Muscle of back (tissue), 3 donors: ENCODE measurements at regions not wholly inside any gene's neighbourhood (a gene's known extent, or its start where the extent isn't known, plus 50 kb on each side); places are given as distances from the start of the nearest gene placed in this dataset.

Source experiments
- DNase-seq, 3 donors: peaks; one replicate each; pipeline versions ENCODE4 v3.0.0 to v3.0.0-alpha.2; 2013

GRCh38 chr18:24878289-24878688, 417.9 kb downstream of the HRH4 start:
- peak; percentile 53 to 84 (median 77) for DNase-seq

GRCh38 chr18:24885276-24885675, 424.8 kb downstream of the HRH4 start:
- DNase-seq, result no peak

- DNase-seq, result no peak
These were observed 434.4 kb downstream of the HRH4 start for GRCh38 chr18:24894880-24895279.

- DNase-seq, result no peak
These were observed 437.0 kb downstream of the HRH4 start for GRCh38 chr18:24897461-24897860.

GRCh38 chr18:24910221-24910620, 441.7 kb downstream of the ZNF521 start:
- peak; percentile 37 to 76 (median 66) for DNase-seq

- peak; percentile 22 to 65 (median 30) for DNase-seq
These were observed 438.3 kb downstream of the ZNF521 start for GRCh38 chr18:24913507-24914170.

GRCh38 chr18:24914171-24914525, 437.8 kb downstream of the ZNF521 start:
- no peak for DNase-seq

- DNase-seq, result no peak
These were observed 437.3 kb downstream of the ZNF521 start for GRCh38 chr18:24914685-24915084.

- no peak for DNase-seq
These were observed 436.4 kb downstream of the ZNF521 start for GRCh38 chr18:24915547-24915946.

- peak in 1 of 3 donors; percentile 32 for DNase-seq
These were observed 434.2 kb downstream of the ZNF521 start for GRCh38 chr18:24917767-24918166.

GRCh38 chr18:24918257-24918656, 433.7 kb downstream of the ZNF521 start:
- DNase-seq, result peak in 1 of 3 donors; percentile 34

GRCh38 chr18:24919181-24919797, 432.7 kb downstream of the ZNF521 start:
- DNase-seq, result no peak

GRCh38 chr18:24922491-24922890, 429.5 kb downstream of the ZNF521 start:
- no peak for DNase-seq

- no peak for DNase-seq
These were observed 428.8 kb downstream of the ZNF521 start for GRCh38 chr18:24923138-24923537.

GRCh38 chr18:24924066-24924716, 427.8 kb downstream of the ZNF521 start:
- DNase-seq, result no peak

- no peak for DNase-seq
These were observed 425.3 kb downstream of the ZNF521 start for GRCh38 chr18:24926649-24927048.

- DNase-seq, result no peak
These were observed 423.6 kb downstream of the ZNF521 start for GRCh38 chr18:24928301-24928878.

- no peak for DNase-seq
These were observed 421.5 kb downstream of the ZNF521 start for GRCh38 chr18:24930478-24930877.

GRCh38 chr18:24930971-24931370, 421.0 kb downstream of the ZNF521 start:
- no peak for DNase-seq

- DNase-seq, result no peak
These were observed 418.6 kb downstream of the ZNF521 start for GRCh38 chr18:24933345-24933744.

GRCh38 chr18:24934258-24934932, 417.6 kb downstream of the ZNF521 start:
- no peak for DNase-seq

- DNase-seq, result no peak
These were observed 417.0 kb downstream of the ZNF521 start for GRCh38 chr18:24935008-24935407.
